ENCODE measurements at regions not wholly inside any gene's neighbourhood (a gene's known extent, or its start where the extent isn't known, plus 50 kb on each side); places are given as distances from the start of the nearest gene placed in this dataset.

DNA sequence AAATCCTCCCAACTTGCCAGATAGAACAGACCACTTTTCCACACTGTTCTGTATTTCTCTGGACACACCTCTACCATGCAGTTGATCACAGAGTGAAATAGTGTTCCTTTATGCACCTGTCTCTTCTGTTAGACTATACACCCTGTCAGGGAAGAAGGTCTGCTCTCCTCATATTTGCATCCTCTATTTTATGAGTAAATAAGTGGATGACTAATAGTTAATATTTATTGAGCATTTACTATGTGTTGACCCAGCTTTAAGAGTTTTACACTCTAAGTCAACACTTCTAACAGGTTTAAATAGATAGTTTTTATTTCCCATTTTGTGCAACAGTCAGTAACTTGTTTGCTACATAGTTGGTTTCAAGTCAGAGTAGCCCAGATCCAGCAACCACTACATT is 452.8 kb upstream of the MPDZ start:
- Histone ChIP-seq H3K9me3 (ENCODE audit: control insufficient read depth in 2 of 2, insufficient read depth in 1 of 2, low read depth in 1 of 2, low read length in 1 of 2) (no peaks in the 10 kb centered on the region), H3K27ac (ENCODE audit: low read depth in 1 of 3, low read length in 2 of 3) (no peak overlapping the region), H3K36me3 (ENCODE audit: control insufficient read depth in 3 of 3, insufficient read depth in 2 of 3, low read depth in 1 of 3, low read length in 3 of 3) (no peaks in the 10 kb centered on the region), H3K27me3 (ENCODE audit: control insufficient read depth in 3 of 3, insufficient read depth in 3 of 3, low read length in 3 of 3) (no peaks in the 10 kb centered on the region), H3K4me1 (ENCODE audit: control insufficient read depth in 3 of 3, insufficient read depth in 2 of 3, low read depth in 1 of 3, low read length in 2 of 3) (no peaks in the 10 kb centered on the region), H3K4me3 (ENCODE audit: low read depth in 1 of 3, low read length in 3 of 3) (no peak overlapping the region)
- FAIRE-seq (no peak), DNase-seq (no peak)

- WGBS, 3 donors = 6 to 90% (median 53%) methylated on average over 2 of the region's 2 CpGs
- FAIRE-seq = no peak
- H3K4me1 ChIP-seq (ENCODE audit: control insufficient read depth in 3 of 3, insufficient read depth in 2 of 3, low read depth in 1 of 3, low read length in 2 of 3) = no peaks in the 10 kb centered on the region
Measured at GRCh38 chr9:13731637-13732036, 452.1 kb upstream of the MPDZ start.

GRCh38 chr9:13729955-13730354 is 450.5 kb upstream of the MPDZ start:
- FAIRE-seq (no peak), DNase-seq (no peak)
- Histone ChIP-seq H3K4me3 (ENCODE audit: low read depth in 1 of 3, low read length in 3 of 3) (no peak overlapping the region), H3K27ac (ENCODE audit: low read depth in 1 of 3, low read length in 2 of 3) (no peak overlapping the region), H3K27me3 (ENCODE audit: control insufficient read depth in 3 of 3, insufficient read depth in 3 of 3, low read length in 3 of 3) (no peaks in the 10 kb centered on the region), H3K36me3 (ENCODE audit: control insufficient read depth in 3 of 3, insufficient read depth in 2 of 3, low read depth in 1 of 3, low read length in 3 of 3) (no peaks in the 10 kb centered on the region), H3K4me1 (ENCODE audit: control insufficient read depth in 3 of 3, insufficient read depth in 2 of 3, low read depth in 1 of 3, low read length in 2 of 3) (no peaks in the 10 kb centered on the region), H3K9me3 (ENCODE audit: control insufficient read depth in 2 of 2, insufficient read depth in 1 of 2, low read depth in 1 of 2, low read length in 1 of 2) (no peaks in the 10 kb centered on the region)
- 41 to 70% (median 51%) methylated on average over 2 of the region's 2 CpGs for WGBS, 3 donors

More at GRCh38 chr9:13731637-13732036, 452.1 kb upstream of the MPDZ start:
- H3K27me3 ChIP-seq (ENCODE audit: control insufficient read depth in 3 of 3, insufficient read depth in 3 of 3, low read length in 3 of 3) = no peaks in the 10 kb centered on the region
- no peaks in the 10 kb centered on the region for H3K9me3 ChIP-seq (ENCODE audit: control insufficient read depth in 2 of 2, insufficient read depth in 1 of 2, low read depth in 1 of 2, low read length in 1 of 2)
- H3K4me3 ChIP-seq (ENCODE audit: low read depth in 1 of 3, low read length in 3 of 3) = no peak overlapping the region
- no peak for DNase-seq
- H3K27ac ChIP-seq (ENCODE audit: low read depth in 1 of 3, low read length in 2 of 3) = no peak overlapping the region
- H3K36me3 ChIP-seq (ENCODE audit: control insufficient read depth in 3 of 3, insufficient read depth in 2 of 3, low read depth in 1 of 3, low read length in 3 of 3) = no peaks in the 10 kb centered on the region

DNA sequence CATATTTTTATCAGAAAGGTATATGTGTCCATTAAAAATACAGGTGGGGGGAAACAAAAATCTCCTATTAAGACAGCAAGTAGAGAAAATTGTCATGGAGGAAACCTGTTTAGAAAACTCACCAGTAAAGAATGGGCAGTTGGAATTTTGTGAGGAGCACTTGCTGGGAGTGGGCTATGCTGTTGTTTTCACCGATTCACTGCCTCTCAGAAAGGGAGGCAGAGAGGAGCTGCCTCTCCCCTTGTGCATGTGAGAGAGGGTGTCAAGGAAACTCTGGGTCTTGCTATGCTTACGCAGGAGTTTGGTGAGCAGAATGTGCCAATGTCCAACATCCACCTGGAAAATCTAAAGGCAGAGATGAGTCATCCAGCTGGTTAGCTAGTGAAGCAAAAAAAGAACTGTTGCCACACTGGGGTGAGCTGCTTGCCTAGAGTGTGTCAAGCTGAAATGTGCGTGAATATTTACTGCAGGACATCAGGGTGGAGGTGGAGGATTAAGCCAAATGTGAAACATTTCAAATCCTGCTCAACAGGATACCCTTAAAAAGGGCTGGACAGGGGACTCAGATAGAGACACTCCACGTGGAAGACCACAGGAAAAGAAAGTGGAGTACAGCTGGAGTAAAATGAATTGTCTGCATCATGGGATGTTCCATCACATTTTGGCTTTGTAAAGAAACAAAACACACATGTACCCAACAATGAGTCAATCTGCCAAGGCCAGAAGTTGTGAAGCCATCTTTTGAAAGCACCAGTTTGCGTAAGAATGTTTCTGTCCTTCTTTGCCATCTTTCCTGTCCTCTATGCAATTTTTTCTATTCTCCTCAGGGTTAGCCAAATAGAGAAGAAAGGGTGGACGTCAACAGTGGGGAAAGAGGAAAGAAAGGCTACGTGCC is 449.7 kb upstream of the MPDZ start:
- Histone ChIP-seq H3K27ac (ENCODE audit: low read depth in 1 of 3, low read length in 2 of 3) (no peak overlapping the region), H3K27me3 (ENCODE audit: control insufficient read depth in 3 of 3, insufficient read depth in 3 of 3, low read length in 3 of 3) (no peaks in the 10 kb centered on the region), H3K9me3 (ENCODE audit: control insufficient read depth in 2 of 2, insufficient read depth in 1 of 2, low read depth in 1 of 2, low read length in 1 of 2) (no peaks in the 10 kb centered on the region), H3K4me3 (ENCODE audit: low read depth in 1 of 3, low read length in 3 of 3) (no peak overlapping the region), H3K4me1 (ENCODE audit: control insufficient read depth in 3 of 3, insufficient read depth in 2 of 3, low read depth in 1 of 3, low read length in 2 of 3) (no peaks in the 10 kb centered on the region), H3K36me3 (ENCODE audit: control insufficient read depth in 3 of 3, insufficient read depth in 2 of 3, low read depth in 1 of 3, low read length in 3 of 3) (no peaks in the 10 kb centered on the region)
- no peak for FAIRE-seq
- no peak for DNase-seq
- WGBS, 3 donors = 68 to 80% (median 72%) methylated on average over 7 of the region's 7 CpGs

- FAIRE-seq (no peak), DNase-seq (no peak)
- 62 to 76% (median 66%) methylated on average over 2 of the region's 2 CpGs for WGBS, 3 donors
- H3K4me1 ChIP-seq (ENCODE audit: control insufficient read depth in 3 of 3, insufficient read depth in 2 of 3, low read depth in 1 of 3, low read length in 2 of 3) = no peaks in the 10 kb centered on the region
- H3K27me3 ChIP-seq (ENCODE audit: control insufficient read depth in 3 of 3, insufficient read depth in 3 of 3, low read length in 3 of 3) = no peaks in the 10 kb centered on the region
- H3K36me3 ChIP-seq (ENCODE audit: control insufficient read depth in 3 of 3, insufficient read depth in 2 of 3, low read depth in 1 of 3, low read length in 3 of 3) = no peaks in the 10 kb centered on the region
- H3K4me3 ChIP-seq (ENCODE audit: low read depth in 1 of 3, low read length in 3 of 3) = no peak overlapping the region
- H3K27ac ChIP-seq (ENCODE audit: low read depth in 1 of 3, low read length in 2 of 3) = no peak overlapping the region
- H3K9me3 ChIP-seq (ENCODE audit: control insufficient read depth in 2 of 2, insufficient read depth in 1 of 2, low read depth in 1 of 2, low read length in 1 of 2) = no peaks in the 10 kb centered on the region
Measured at GRCh38 chr9:13728131-13728530, 448.6 kb upstream of the MPDZ start.

- Histone ChIP-seq H3K27me3 (ENCODE audit: control insufficient read depth in 3 of 3, insufficient read depth in 3 of 3, low read length in 3 of 3) (no peaks in the 10 kb centered on the region), H3K4me1 (ENCODE audit: control insufficient read depth in 3 of 3, insufficient read depth in 2 of 3, low read depth in 1 of 3, low read length in 2 of 3) (no peaks in the 10 kb centered on the region), H3K36me3 (ENCODE audit: control insufficient read depth in 3 of 3, insufficient read depth in 2 of 3, low read depth in 1 of 3, low read length in 3 of 3) (no peaks in the 10 kb centered on the region), H3K4me3 (ENCODE audit: low read depth in 1 of 3, low read length in 3 of 3) (no peak overlapping the region), H3K27ac (ENCODE audit: low read depth in 1 of 3, low read length in 2 of 3) (no peak overlapping the region), H3K9me3 (ENCODE audit: control insufficient read depth in 2 of 2, insufficient read depth in 1 of 2, low read depth in 1 of 2, low read length in 1 of 2) (no peaks in the 10 kb centered on the region)
- 35 to 62% (median 52%) methylated on average over 2 of the region's 2 CpGs for WGBS, 3 donors
- DNase-seq (no peak), FAIRE-seq (no peak)
Measured at GRCh38 chr9:13726746-13727145, 447.3 kb upstream of the MPDZ start.

GRCh38 chr9:13725516-13725915 is 446.0 kb upstream of the MPDZ start:
- Histone ChIP-seq H3K27ac (ENCODE audit: low read depth in 1 of 3, low read length in 2 of 3) (no peak overlapping the region), H3K9me3 (ENCODE audit: control insufficient read depth in 2 of 2, insufficient read depth in 1 of 2, low read depth in 1 of 2, low read length in 1 of 2) (no peaks in the 10 kb centered on the region), H3K27me3 (ENCODE audit: control insufficient read depth in 3 of 3, insufficient read depth in 3 of 3, low read length in 3 of 3) (no peaks in the 10 kb centered on the region), H3K4me3 (ENCODE audit: low read depth in 1 of 3, low read length in 3 of 3) (no peak overlapping the region), H3K36me3 (ENCODE audit: control insufficient read depth in 3 of 3, insufficient read depth in 2 of 3, low read depth in 1 of 3, low read length in 3 of 3) (no peaks in the 10 kb centered on the region), H3K4me1 (ENCODE audit: control insufficient read depth in 3 of 3, insufficient read depth in 2 of 3, low read depth in 1 of 3, low read length in 2 of 3) (no peaks in the 10 kb centered on the region)
- WGBS, 3 donors = 85 to 91% (median 87%) methylated on average over 2 of the region's 2 CpGs
- FAIRE-seq (no peak), DNase-seq (no peak)

DNA sequence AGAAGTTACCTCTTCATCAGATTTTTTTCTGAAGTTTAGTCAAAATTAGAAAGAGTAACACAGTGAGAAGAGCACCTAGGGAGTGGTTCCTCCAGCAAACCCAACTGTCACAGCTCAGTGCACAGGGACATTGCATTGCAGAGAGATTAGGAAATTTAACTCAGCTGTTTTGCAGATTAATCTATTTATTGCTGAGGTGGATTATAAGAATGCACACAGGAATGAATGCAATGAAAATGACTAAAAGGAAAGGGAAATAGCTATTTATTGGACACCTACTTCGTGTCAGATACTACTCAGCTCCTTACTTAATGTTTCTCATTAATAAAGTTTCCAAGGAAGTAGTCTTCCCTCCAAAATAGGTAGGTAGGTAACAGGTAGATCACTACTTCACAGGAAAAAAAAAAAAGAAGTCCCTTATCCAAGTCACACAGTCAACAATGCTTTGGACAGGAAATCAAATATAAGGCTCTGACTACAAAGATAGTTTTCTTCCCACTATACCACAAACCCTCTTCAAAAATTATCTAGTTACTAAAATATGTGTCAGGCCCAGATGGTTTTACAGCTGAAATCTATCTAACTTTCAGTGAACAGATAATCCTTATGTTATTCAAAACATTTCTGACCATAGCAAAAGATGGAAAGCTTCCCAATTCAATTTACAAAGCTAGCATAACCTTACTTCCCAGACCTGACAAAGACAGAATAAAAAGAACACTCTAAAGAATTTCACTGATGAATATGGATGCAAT is 442.2 kb upstream of the MPDZ start:
- no peaks in the 10 kb centered on the region for H3K4me1 ChIP-seq (ENCODE audit: control insufficient read depth in 3 of 3, insufficient read depth in 2 of 3, low read depth in 1 of 3, low read length in 2 of 3)
- WGBS, 3 donors = 29 to 55% (median 30%) methylated on average over 1 of the region's 1 CpG

More for the DNA sequence above, 442.2 kb upstream of the MPDZ start:
- no peak overlapping the region for H3K4me3 ChIP-seq (ENCODE audit: low read depth in 1 of 3, low read length in 3 of 3)
- H3K27me3 ChIP-seq (ENCODE audit: control insufficient read depth in 3 of 3, insufficient read depth in 3 of 3, low read length in 3 of 3) = no peaks in the 10 kb centered on the region
- no peak for FAIRE-seq
- DNase-seq = no peak
- no peak overlapping the region for H3K27ac ChIP-seq (ENCODE audit: low read depth in 1 of 3, low read length in 2 of 3)
- no peaks in the 10 kb centered on the region for H3K36me3 ChIP-seq (ENCODE audit: control insufficient read depth in 3 of 3, insufficient read depth in 2 of 3, low read depth in 1 of 3, low read length in 3 of 3)
- H3K9me3 ChIP-seq (ENCODE audit: control insufficient read depth in 2 of 2, insufficient read depth in 1 of 2, low read depth in 1 of 2, low read length in 1 of 2) = no peaks in the 10 kb centered on the region
